Activated CD8-positive, alpha-beta memory T cell treated with anti-CD3 and anti-CD28 coated beads for 1 hour (primary cell): ENCODE measurements at regions not wholly inside any gene's neighbourhood (a gene's known extent, or its start where the extent isn't known, plus 50 kb on each side); places are given as distances from the start of the nearest gene placed in this dataset.
"Not testable (repeated sequence)": the region's sequence is repeated elsewhere in the genome, so short reads cannot be mapped to it uniquely, and the experiment has no call there.

Source experiments
- DNase-seq, 2 donors: peaks; one replicate each; pipeline ENCODE4 v3.0.0-alpha.2; 2020; ENCODE audit warnings: low read depth in 1 of 2; ENCODE audit errors: extremely low read depth in 1 of 2

DNA sequence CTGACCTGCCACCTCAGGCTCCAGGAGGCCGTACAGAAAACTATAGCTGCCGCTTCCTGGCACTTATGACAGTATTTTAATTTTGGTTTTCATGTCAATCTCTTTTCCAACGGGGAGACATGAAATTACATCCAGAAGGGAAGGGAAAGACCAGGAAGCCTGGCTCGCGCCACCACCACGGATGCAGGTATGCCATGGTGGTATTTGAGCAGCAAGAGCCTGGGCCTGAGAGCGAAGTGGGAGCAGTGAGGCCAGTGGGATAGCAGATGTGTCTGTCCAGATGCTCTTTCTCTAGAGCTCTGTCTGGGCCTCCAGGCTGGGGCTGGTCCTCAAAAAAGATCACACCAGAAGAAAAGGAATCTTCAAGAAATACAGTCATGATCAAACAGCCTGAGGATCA is 82.5 kb upstream of the CPEB2 start:
- no peak for DNase-seq

DNA sequence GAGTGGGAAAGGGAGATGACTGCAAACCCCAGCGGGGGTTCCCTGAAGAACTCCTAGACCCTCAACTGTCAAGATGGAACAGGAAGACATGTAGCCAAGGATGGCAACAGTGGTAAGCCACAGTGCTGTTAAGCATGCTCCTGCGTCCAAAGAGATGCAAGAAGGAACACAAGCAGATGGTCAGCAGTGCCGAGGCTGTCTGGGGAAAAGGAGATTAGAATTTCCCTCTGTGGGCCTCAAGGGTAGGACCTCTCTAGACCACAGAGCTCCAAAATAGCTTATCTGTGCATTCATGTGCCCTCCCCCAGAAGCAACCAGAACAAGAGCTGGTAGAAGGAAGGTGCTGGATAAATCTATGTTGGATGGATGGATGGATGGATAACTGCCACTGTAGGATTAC is 82.0 kb upstream of the CPEB2 start:
- no peak for DNase-seq

GRCh38 chr4:14920759-14921320 is 81.4 kb upstream of the CPEB2 start:
- DNase-seq: no peak

GRCh38 chr4:14921781-14922180 is 80.5 kb upstream of the CPEB2 start:
- not testable (repeated sequence) for DNase-seq

- no peak for DNase-seq
These were observed 78.0 kb upstream of the CPEB2 start for GRCh38 chr4:14924076-14924811.

DNA sequence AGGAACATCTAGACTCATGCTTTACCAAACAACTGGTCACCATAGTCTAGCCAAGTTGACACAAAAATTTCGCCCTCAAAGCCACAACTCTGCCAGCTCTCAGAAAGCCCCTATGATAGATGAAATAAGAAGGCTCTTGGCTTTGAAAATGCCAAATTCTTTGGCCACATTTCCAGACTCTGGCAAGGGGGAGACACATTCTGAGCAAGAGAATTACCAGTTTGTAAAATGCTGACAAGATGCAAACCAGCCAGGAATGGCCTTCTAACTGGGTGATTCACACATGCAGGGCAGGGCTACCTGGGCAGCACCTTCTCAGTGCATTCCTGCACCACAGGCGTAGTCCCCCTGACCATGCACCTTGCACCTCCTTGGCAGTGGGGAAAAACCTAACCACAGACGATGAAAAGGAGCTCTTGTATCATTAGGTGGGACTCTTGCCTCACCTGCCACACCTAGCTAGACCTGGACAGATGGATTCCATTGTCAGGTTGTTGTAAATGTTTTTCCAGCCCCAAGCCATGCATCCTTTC is 77.4 kb upstream of the CPEB2 start:
- DNase-seq: no peak

GRCh38 chr4:14925471-14925870 is 76.8 kb upstream of the CPEB2 start:
- no peak for DNase-seq

DNA sequence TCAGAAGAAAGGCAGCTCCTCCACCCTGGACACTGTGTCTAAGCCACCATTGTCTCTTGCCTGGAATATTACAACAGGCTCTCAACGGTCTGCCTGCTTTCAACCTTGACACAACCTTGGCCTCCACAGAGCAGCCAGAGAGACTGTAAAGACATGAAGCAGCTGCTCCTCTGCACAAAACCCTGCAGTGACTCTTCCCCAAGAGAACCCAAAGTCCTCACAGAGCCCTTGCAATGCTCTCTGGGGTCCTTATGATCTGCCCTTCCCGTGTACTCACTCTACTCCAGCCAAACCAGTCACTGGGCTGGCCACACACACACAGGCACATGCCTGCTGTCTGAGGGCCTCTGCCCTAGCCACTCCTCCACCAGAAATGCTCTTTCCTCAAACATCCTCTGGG is 75.9 kb upstream of the CPEB2 start:
- DNase-seq: no peak

DNA sequence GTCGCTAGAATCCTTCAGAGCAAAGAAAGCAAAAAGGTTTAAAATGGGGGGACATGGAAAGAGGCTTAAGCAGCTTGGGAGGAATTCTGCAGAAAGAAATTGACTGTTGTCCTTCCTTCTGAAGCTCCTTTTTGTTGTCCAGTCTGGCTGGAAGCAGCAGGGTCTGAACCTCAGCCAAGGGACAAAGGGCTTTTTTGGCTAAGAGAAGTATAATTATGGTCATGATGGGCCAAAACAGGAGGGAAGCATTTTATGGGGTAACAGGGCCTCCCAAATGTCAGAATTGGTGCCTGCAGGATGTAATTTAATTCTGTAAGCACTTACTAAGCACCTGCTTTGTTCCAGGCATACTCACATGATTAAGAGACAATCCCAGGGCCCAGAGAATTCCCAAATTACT is 74.2 kb upstream of the CPEB2 start:
- no peak for DNase-seq

DNA sequence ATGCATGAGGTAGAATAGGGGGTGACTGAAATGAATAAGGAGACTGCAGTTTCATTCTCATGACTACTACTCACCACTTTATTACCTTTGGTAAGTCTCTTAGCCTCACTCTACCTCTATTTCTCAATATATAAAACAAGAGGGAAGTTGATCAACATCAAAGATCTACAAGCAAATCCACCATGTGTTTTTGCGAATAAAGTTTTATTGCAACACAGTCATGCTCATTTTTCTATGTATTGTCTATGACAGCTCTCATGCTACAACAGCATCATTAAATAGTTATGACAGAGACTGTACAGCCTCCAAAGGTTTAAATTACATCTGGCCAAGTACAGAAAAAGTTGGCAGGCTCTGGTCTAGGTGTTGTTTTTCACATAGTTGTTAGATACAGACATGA is 72.6 kb upstream of the CPEB2 start:
- DNase-seq: no peak

DNA sequence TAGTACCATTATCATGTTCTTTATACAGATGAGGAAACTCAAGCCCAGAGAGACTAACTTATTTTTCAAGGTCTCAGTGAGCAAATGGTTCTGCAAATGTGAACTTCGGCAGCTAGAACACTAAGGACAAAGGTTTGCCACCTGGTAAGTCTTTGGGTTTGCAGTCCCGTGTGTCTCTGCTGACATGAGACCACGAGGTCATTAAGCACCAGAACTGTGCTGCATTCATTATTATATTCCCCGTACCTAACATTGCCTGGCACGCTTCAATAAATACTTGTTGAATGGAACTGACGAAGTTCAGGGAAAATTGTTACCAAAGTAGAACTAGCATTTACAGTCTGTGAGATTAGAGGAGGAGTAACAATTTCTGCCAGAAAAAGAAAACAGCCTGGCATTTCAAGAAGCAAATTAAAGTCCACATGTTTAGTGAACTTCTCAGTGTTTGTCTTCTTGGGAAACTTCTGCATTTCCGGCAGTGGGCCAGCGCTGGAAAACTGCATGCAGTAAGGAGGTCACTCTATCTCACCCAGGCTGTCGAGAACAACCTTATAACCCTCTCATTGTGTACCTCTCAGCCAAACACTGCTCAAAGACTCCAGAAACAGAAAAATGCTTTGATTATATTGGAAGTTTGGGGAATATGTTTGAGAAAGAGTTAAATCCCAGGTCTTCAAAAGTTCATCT is 67.4 kb upstream of the CPEB2 start:
- DNase-seq: no peak

- no peak for DNase-seq
These were observed 58.5 kb upstream of the CPEB2 start for GRCh38 chr4:14943749-14944148.

- no peak for DNase-seq
These were observed 49.9 kb upstream of the CPEB2 start for GRCh38 chr4:14952352-14952751.
